GM10847 (cell line): ENCODE measurements at regions not wholly inside any gene's neighbourhood (a gene's known extent, or its start where the extent isn't known, plus 50 kb on each side); places are given as distances from the start of the nearest gene placed in this dataset.

Experiments used
- POLR2A ChIP-seq: IDR thresholded peaks from 2 replicates; pipeline ENCODE4 v1.6.1; 2011; ENCODE audit not compliant: insufficient read length; ENCODE audit errors: extremely low read depth

GRCh38 chr12:131593406-131593805 is 117.5 kb upstream of the SFSWAP start:
- TF ChIP-seq POLR2A = no peak

GRCh38 chr12:131596115-131596514 is 114.8 kb upstream of the SFSWAP start:
- TF ChIP-seq POLR2A = no peak

- TF ChIP-seq POLR2A = no peak
Observed at GRCh38 chr12:131597333-131597732, 113.6 kb upstream of the SFSWAP start.

GRCh38 chr12:131598717-131599116 is 112.2 kb upstream of the SFSWAP start:
- TF ChIP-seq POLR2A = no peak

GRCh38 chr12:131599190-131600159 is 111.4 kb upstream of the SFSWAP start:
- no peak for TF ChIP-seq POLR2A

- TF ChIP-seq POLR2A = no peak
Observed at GRCh38 chr12:131600160-131600532, 110.7 kb upstream of the SFSWAP start.

- no peak for TF ChIP-seq POLR2A
Observed at GRCh38 chr12:131603106-131603938, 107.6 kb upstream of the SFSWAP start.

GRCh38 chr12:131603939-131604795 is 106.7 kb upstream of the SFSWAP start:
- TF ChIP-seq POLR2A = no peak

GRCh38 chr12:131604859-131605258 is 106.0 kb upstream of the SFSWAP start:
- no peak for TF ChIP-seq POLR2A

- no peak for TF ChIP-seq POLR2A
Observed at GRCh38 chr12:131605304-131605829, 105.5 kb upstream of the SFSWAP start.

GRCh38 chr12:131606218-131606901 is 104.5 kb upstream of the SFSWAP start:
- no peak for TF ChIP-seq POLR2A

GRCh38 chr12:131607658-131608447 is 103.0 kb upstream of the SFSWAP start:
- TF ChIP-seq POLR2A = no peak

GRCh38 chr12:131608740-131609690 is 101.9 kb upstream of the SFSWAP start:
- no peak for TF ChIP-seq POLR2A

- no peak for TF ChIP-seq POLR2A
Observed at GRCh38 chr12:131609762-131610161, 101.1 kb upstream of the SFSWAP start.
